Stimulated activated effector memory CD8-positive, alpha-beta T cell treated with anti-CD3 and anti-CD28 coated beads, Interleukin-12 subunit alpha, Interleukin-12 subunit beta, amount 100 ng/mL, for 72 hours (primary cell): ENCODE measurements at regions not wholly inside any gene's neighbourhood (a gene's known extent, or its start where the extent isn't known, plus 50 kb on each side); places are given as distances from the start of the nearest gene placed in this dataset.

ENCODE experiments used
- ATAC-seq: fragments of 150-1000 bp; cut with Tn5 transposase; 2 replicates; pipeline ENCODE4 v1.10.0; 2021
- DNase-seq, 2 donors: peaks; one replicate each; pipeline ENCODE4 v3.0.0; 2021 to 2022; ENCODE audit warnings: low spot score in 2 of 2
- H3K27ac Mint-ChIP-seq: one replicate; pipeline ENCODE4 v1.8.0; 2022; ENCODE audit warnings: mild to moderate bottlenecking, mixed read lengths
- H3K36me3 Mint-ChIP-seq: one replicate; pipeline ENCODE4 v1.8.0; 2022; ENCODE audit warnings: mild to moderate bottlenecking, mixed read lengths
- H3K4me1 Mint-ChIP-seq: one replicate; pipeline ENCODE4 v1.8.0; 2022; ENCODE audit warnings: mixed read lengths
- H3K4me3 Mint-ChIP-seq: one replicate; pipeline ENCODE4 v1.8.0; 2022; ENCODE audit warnings: mild to moderate bottlenecking, mixed read lengths
- H3K9me3 Mint-ChIP-seq: one replicate; pipeline ENCODE4 v1.8.0; 2022; ENCODE audit warnings: mixed read lengths

- ATAC-seq (no peak), DNase-seq (no peak)
- no peak overlapping the region for H3K27ac Mint-ChIP-seq
- H3K36me3 Mint-ChIP-seq, result peaks cover 5% of the 10 kb centered on the region
- H3K9me3 Mint-ChIP-seq, result no peaks in the 10 kb centered on the region
- peaks cover 60% of the 10 kb centered on the region for H3K4me1 Mint-ChIP-seq
- no peak overlapping the region for H3K4me3 Mint-ChIP-seq
These were observed 90.3 kb upstream of the DUSP10 start for GRCh38 chr1:221832151-221832550.

- H3K9me3 Mint-ChIP-seq, result no peaks in the 10 kb centered on the region
- peaks cover 5% of the 10 kb centered on the region for H3K36me3 Mint-ChIP-seq
- peak; percentile 44 to 77 for DNase-seq
- peak overlapping the region; percentile 93 for H3K27ac Mint-ChIP-seq
- peak; percentile 98 for ATAC-seq
- peaks cover 78% of the 10 kb centered on the region for H3K4me1 Mint-ChIP-seq
- H3K4me3 Mint-ChIP-seq, result peak overlapping the region; percentile 58
These were observed 87.6 kb upstream of the DUSP10 start for GRCh38 chr1:221829327-221830015.

- H3K4me1 Mint-ChIP-seq, result peaks cover 93% of the 10 kb centered on the region
- no peaks in the 10 kb centered on the region for H3K9me3 Mint-ChIP-seq
- peak overlapping the region; percentile 46 for H3K4me3 Mint-ChIP-seq
- ATAC-seq (no peak), DNase-seq (no peak)
- peaks cover 5% of the 10 kb centered on the region for H3K36me3 Mint-ChIP-seq
- peak overlapping the region; percentile 93 for H3K27ac Mint-ChIP-seq
These were observed 85.4 kb upstream of the DUSP10 start for GRCh38 chr1:221827307-221827642.

DNA sequence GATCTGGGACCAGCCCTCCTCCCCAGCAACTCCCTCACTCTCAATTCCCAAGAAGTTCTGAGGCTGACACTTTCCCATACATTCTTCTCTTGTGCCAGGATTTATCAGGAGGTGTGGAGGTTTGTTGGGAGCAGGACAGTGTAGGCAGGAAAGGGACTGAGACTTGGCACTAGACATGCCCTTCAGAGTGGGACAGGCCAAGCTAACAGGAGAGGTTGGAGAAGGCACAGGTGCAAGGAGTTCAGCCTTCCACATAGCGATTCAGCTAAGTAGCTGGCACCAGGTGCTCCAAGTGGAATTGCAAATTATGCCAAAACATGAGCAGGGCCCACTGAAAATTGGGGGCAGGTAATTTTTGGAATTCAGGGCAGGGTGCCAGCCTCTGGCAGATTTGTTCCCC lies 83.0 kb upstream of the DUSP10 start:
- ATAC-seq (no peak), DNase-seq (no peak)
- peaks cover 83% of the 10 kb centered on the region for H3K4me1 Mint-ChIP-seq
- H3K27ac Mint-ChIP-seq, result peak overlapping the region; percentile 93
- no peak overlapping the region for H3K4me3 Mint-ChIP-seq
- H3K9me3 Mint-ChIP-seq, result no peaks in the 10 kb centered on the region
- H3K36me3 Mint-ChIP-seq, result peaks cover 5% of the 10 kb centered on the region

DNA sequence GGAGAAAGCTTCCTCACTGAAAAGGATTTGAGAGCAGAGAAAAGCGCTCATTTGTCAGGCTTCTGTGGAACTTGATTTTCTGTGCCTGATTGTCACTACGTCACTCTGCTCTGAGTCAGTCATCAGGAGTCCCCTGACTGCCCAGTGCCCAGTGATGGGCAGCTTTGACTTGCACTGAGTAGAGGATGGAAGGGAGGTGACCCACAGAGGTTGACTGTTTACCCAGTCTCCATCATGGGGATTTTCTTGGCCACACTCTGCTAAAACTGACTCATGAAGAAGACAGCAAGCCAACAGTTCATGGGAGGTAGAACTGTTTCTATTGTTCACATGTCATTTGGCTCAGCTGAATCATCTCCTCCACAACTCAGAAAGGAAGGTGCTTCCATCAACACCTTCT lies 82.1 kb upstream of the DUSP10 start:
- peak overlapping the region; percentile 93 for H3K27ac Mint-ChIP-seq
- peak in 1 of 2 donors; percentile 75 for DNase-seq
- peaks cover 75% of the 10 kb centered on the region for H3K4me1 Mint-ChIP-seq
- no peaks in the 10 kb centered on the region for H3K9me3 Mint-ChIP-seq
- H3K4me3 Mint-ChIP-seq, result peak overlapping the region; percentile 30
- peak; percentile 96 for ATAC-seq
- no peaks in the 10 kb centered on the region for H3K36me3 Mint-ChIP-seq

DNA sequence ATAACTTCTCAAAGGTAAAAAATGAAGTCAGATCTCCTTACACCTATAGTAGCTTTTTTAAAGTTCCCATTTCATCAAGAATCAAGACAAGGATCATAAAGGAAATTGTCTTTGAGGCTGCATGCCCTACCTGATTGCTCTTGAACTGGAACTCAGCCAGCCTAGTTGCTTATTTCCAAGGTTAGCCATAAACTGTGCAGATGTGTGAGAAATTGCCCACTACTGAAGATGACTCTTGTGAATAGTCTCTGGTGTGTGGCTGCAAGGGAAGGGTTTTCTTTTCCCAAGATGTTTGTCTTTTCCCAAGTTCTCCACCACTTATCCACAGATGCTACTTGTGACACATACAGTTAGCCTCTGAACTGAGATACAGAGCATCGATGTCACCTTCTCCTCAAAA lies 81.7 kb upstream of the DUSP10 start:
- peak overlapping the region; percentile 93 for H3K27ac Mint-ChIP-seq
- no peak for ATAC-seq

DNA sequence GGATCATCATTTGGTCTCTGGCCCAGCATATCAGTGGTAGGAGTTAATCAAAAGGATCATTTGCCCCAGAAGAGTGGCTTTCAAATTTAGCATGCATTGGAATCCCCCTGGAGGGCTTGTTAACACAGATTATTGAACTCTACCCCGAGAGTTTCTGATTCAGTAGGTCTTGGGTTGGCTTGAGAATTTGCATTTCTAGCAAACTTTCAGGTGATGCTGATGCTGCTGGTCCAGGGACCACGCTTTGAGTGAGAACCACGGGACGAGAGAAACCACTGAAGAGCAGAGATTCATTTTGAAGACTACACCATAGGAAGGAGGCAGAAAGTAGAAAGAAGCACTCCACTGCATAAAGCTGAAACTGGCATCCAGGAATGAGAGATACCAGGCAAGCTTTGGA lies 81.3 kb upstream of the DUSP10 start:
- Mint-ChIP-seq H3K4me3 (no peak overlapping the region), H3K27ac (peak overlapping the region; percentile 93), H3K9me3 (no peaks in the 10 kb centered on the region), H3K4me1 (peaks cover 67% of the 10 kb centered on the region), H3K36me3 (no peaks in the 10 kb centered on the region)
- peak in 1 of 2 donors; percentile 65 for DNase-seq
- peak; percentile 38 for ATAC-seq

More for the DNA sequence above, 81.7 kb upstream of the DUSP10 start:
- no peaks in the 10 kb centered on the region for H3K36me3 Mint-ChIP-seq
- H3K4me1 Mint-ChIP-seq, result peaks cover 71% of the 10 kb centered on the region
- H3K9me3 Mint-ChIP-seq, result no peaks in the 10 kb centered on the region
- no peak for DNase-seq
- H3K4me3 Mint-ChIP-seq, result peak overlapping the region; percentile 30

DNA sequence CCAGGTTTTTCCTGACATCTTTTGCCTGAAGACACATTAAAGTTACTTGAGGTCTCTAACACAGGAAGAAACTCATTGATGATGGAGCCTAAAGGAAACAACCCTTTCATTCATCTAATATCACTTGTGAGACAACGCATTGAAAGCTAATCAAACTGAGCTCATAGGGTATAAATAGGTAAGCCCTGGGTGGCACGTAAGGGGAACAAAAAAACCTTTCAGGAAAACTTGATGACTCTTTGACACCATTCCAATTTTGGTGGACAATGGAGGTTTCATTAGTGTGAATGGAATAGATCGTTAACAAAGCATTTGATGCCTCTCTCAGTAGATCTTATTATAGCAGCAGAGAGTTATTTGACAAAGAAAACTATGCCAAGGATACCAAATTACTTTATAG lies 80.7 kb upstream of the DUSP10 start:
- no peak for ATAC-seq
- H3K27ac Mint-ChIP-seq, result no peak overlapping the region
- no peaks in the 10 kb centered on the region for H3K9me3 Mint-ChIP-seq
- no peak for DNase-seq
- no peaks in the 10 kb centered on the region for H3K36me3 Mint-ChIP-seq
- no peak overlapping the region for H3K4me3 Mint-ChIP-seq
- H3K4me1 Mint-ChIP-seq, result peaks cover 61% of the 10 kb centered on the region

GRCh38 chr1:221816899-221817298 lies 75.0 kb upstream of the DUSP10 start:
- Mint-ChIP-seq H3K27ac (no peak overlapping the region), H3K9me3 (no peaks in the 10 kb centered on the region), H3K36me3 (no peaks in the 10 kb centered on the region), H3K4me3 (no peak overlapping the region), H3K4me1 (peaks cover 4% of the 10 kb centered on the region)
- ATAC-seq, result peak; percentile 24
- DNase-seq, result no peak

DNA sequence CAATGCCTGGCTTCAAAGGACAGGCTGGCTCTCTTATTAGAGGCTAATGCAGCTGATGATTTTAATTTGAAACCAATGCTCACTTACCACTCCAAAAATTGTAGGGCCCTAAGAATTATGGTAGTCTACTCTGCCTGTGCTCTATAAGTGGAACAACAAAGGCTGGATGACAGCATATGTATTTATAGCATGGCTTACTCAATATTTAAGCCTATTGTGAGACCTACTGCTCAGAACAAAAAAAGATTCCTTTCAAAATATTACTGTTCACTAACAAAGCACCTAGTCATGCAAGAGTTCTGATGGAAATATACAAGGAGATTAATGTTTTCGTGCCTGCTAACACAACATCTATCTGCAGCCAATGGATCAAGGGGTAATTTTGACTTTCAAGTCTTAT lies 73.8 kb upstream of the DUSP10 start:
- ATAC-seq, result no peak
- H3K4me1 Mint-ChIP-seq, result peaks cover 9% of the 10 kb centered on the region
- no peaks in the 10 kb centered on the region for H3K9me3 Mint-ChIP-seq
- no peak overlapping the region for H3K27ac Mint-ChIP-seq
- DNase-seq, result no peak
- H3K36me3 Mint-ChIP-seq, result no peaks in the 10 kb centered on the region
- no peak overlapping the region for H3K4me3 Mint-ChIP-seq

- H3K36me3 Mint-ChIP-seq, result no peaks in the 10 kb centered on the region
- no peaks in the 10 kb centered on the region for H3K9me3 Mint-ChIP-seq
- H3K27ac Mint-ChIP-seq, result no peak overlapping the region
- no peak for DNase-seq
- peaks cover 27% of the 10 kb centered on the region for H3K4me1 Mint-ChIP-seq
- no peak for ATAC-seq
- H3K4me3 Mint-ChIP-seq, result no peak overlapping the region
These were observed 72.0 kb upstream of the DUSP10 start for GRCh38 chr1:221813887-221814286.

GRCh38 chr1:221812905-221813597 lies 71.2 kb upstream of the DUSP10 start:
- DNase-seq (no peak), ATAC-seq (no peak)
- no peaks in the 10 kb centered on the region for H3K36me3 Mint-ChIP-seq
- H3K27ac Mint-ChIP-seq, result no peak overlapping the region
- no peak overlapping the region for H3K4me3 Mint-ChIP-seq
- peaks cover 33% of the 10 kb centered on the region for H3K4me1 Mint-ChIP-seq
- H3K9me3 Mint-ChIP-seq, result no peaks in the 10 kb centered on the region

GRCh38 chr1:221812088-221812752 lies 70.3 kb upstream of the DUSP10 start:
- Mint-ChIP-seq H3K36me3 (no peaks in the 10 kb centered on the region), H3K9me3 (no peaks in the 10 kb centered on the region), H3K27ac (peak overlapping the region; percentile 20), H3K4me3 (no peak overlapping the region), H3K4me1 (peaks cover 35% of the 10 kb centered on the region)
- ATAC-seq (no peak), DNase-seq (no peak)

DNA sequence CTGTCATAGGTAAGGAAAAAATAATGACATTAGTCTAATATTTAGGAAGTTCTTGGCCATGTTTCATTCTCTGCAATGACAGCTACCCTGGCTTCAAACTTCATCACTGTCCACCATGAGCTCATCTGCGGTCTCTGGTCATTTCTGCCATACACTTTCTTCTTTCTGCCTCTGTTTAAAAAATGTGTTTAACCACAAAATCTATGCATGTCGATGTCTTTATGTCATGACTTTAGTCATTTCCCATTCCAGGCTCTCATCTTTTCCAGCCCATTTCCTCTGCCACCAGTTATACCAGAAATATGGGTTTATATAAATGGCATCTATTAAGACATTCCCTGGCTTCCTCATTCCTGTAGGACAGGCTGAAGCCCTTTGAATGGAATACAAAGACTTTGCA lies 68.5 kb upstream of the DUSP10 start:
- Mint-ChIP-seq H3K36me3 (no peaks in the 10 kb centered on the region), H3K9me3 (no peaks in the 10 kb centered on the region), H3K4me3 (peak overlapping the region; percentile 27), H3K4me1 (peaks cover 35% of the 10 kb centered on the region), H3K27ac (peak overlapping the region; percentile 38)
- DNase-seq, result no peak
- ATAC-seq, result peak; percentile 65

GRCh38 chr1:221809091-221810029 lies 67.5 kb upstream of the DUSP10 start:
- Mint-ChIP-seq H3K27ac (peak overlapping the region; percentile 38), H3K4me3 (peak overlapping the region; percentile 27), H3K4me1 (peaks cover 35% of the 10 kb centered on the region), H3K36me3 (no peaks in the 10 kb centered on the region), H3K9me3 (no peaks in the 10 kb centered on the region)
- ATAC-seq, result peak; percentile 74
- DNase-seq, result no peak
